Progenitor cell of endocrine pancreas (in vitro differentiated cells): ENCODE measurements at regions not wholly inside any gene's neighbourhood (a gene's known extent, or its start where the extent isn't known, plus 50 kb on each side); places are given as distances from the start of the nearest gene placed in this dataset.
"Not testable (repeated sequence)": the region's sequence is repeated elsewhere in the genome, so short reads cannot be mapped to it uniquely, and the experiment has no call there.

Source experiments
- DNase-seq: peaks from one replicate; pipeline ENCODE4 v3.0.0; 2021; ENCODE audit warnings: low spot score; ENCODE audit not compliant: unreplicated experiment
- H3K27ac Mint-ChIP-seq: 2 replicates; pipeline ENCODE4 v1.8.0; 2021; ENCODE audit warnings: mild to moderate bottlenecking, moderate library complexity, mixed read lengths
- H3K27me3 Mint-ChIP-seq: 2 replicates; pipeline ENCODE4 v1.8.0; 2021; ENCODE audit warnings: mixed read lengths
- H3K36me3 Mint-ChIP-seq: 2 replicates; pipeline ENCODE4 v1.8.0; 2022; ENCODE audit warnings: mixed read lengths; ENCODE audit not compliant: insufficient read depth
- H3K4me1 Mint-ChIP-seq: 2 replicates; pipeline ENCODE4 v1.8.0; 2021; ENCODE audit warnings: low read depth, mixed read lengths
- H3K4me3 Mint-ChIP-seq: 2 replicates; pipeline ENCODE4 v1.8.0; 2021; ENCODE audit warnings: low read depth, mild to moderate bottlenecking, moderate library complexity, mixed read lengths
- H3K9me3 Mint-ChIP-seq: 2 replicates; pipeline ENCODE4 v1.8.0; 2021; ENCODE audit warnings: low read depth, mixed read lengths
- TF ChIP-seq, protein P1 (sequence below): fragments of 200-600 bp; sonication (generic); IDR thresholded peaks from one replicate; pipeline ENCODE4 v1.5.0; 2021; ENCODE audit warnings: antibody characterized with exemption, mild to moderate bottlenecking; ENCODE audit not compliant: unreplicated experiment

- Mint-ChIP-seq H3K4me3 (no peak overlapping the region), H3K4me1 (no peaks in the 10 kb centered on the region), H3K36me3 (no peaks in the 10 kb centered on the region), H3K27me3 (no peaks in the 10 kb centered on the region), H3K27ac (no peak overlapping the region), H3K9me3 (peaks cover 7% of the 10 kb centered on the region)
- DNase-seq: no peak
- TF ChIP-seq, protein P1, sequence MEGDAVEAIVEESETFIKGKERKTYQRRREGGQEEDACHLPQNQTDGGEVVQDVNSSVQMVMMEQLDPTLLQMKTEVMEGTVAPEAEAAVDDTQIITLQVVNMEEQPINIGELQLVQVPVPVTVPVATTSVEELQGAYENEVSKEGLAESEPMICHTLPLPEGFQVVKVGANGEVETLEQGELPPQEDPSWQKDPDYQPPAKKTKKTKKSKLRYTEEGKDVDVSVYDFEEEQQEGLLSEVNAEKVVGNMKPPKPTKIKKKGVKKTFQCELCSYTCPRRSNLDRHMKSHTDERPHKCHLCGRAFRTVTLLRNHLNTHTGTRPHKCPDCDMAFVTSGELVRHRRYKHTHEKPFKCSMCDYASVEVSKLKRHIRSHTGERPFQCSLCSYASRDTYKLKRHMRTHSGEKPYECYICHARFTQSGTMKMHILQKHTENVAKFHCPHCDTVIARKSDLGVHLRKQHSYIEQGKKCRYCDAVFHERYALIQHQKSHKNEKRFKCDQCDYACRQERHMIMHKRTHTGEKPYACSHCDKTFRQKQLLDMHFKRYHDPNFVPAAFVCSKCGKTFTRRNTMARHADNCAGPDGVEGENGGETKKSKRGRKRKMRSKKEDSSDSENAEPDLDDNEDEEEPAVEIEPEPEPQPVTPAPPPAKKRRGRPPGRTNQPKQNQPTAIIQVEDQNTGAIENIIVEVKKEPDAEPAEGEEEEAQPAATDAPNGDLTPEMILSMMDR: no peak
These were observed 346.8 kb upstream of the TECRL start for GRCh38 chr4:64756016-64756415.

DNA sequence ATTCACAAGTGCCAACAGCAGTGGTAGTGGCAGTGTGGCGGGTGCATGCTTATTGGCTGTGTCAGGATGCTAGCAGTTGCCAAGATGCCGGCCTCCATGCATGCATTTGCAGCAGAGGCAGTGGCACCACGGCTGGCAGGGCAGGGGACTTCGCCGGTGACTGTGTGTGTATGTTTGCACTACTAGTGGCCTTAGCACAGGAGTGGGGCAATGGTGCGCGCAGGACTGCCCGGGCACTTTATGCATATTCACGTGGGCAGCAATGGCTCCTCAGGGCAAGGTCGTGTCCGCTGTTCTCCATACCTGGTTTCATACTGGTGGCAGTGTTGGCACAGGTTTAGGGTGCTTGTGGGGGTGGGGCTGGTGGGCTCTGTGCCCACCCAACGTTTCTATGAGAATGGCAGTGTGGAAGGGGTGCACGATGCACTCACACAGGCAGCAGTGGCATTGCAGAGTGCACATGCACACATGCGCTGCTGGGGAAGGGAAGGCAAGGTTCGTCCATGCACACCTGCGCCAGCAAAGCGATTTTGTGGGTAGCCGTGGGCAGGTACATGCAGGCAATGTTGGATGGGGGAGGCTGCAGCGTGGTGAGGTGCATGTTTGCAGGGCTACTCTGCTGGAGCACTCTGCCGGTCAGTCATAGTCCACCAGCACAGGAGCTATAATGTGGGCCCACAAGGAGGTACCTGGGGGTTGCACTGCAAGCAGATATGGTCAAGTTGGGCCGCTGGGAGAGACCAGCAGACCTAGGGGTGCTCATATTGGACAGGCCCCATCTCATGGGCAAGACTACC is 338.9 kb upstream of the TECRL start:
- H3K27ac Mint-ChIP-seq: no peak overlapping the region
- DNase-seq: no peak
- H3K9me3 Mint-ChIP-seq: no peaks in the 10 kb centered on the region
- no peaks in the 10 kb centered on the region for H3K36me3 Mint-ChIP-seq
- H3K27me3 Mint-ChIP-seq: no peaks in the 10 kb centered on the region
- TF ChIP-seq, protein P1: no peak
- H3K4me3 Mint-ChIP-seq: no peak overlapping the region
- no peaks in the 10 kb centered on the region for H3K4me1 Mint-ChIP-seq

GRCh38 chr4:64738240-64738639 is 329.0 kb upstream of the TECRL start:
- Mint-ChIP-seq H3K27ac (peak overlapping the region; percentile 50), H3K36me3 (no peaks in the 10 kb centered on the region), H3K27me3 (no peaks in the 10 kb centered on the region), H3K9me3 (no peaks in the 10 kb centered on the region), H3K4me1 (no peaks in the 10 kb centered on the region), H3K4me3 (no peak overlapping the region)
- DNase-seq: no peak
- TF ChIP-seq, protein P1: no peak

GRCh38 chr4:64737854-64738138 is 328.5 kb upstream of the TECRL start:
- not testable (repeated sequence) for DNase-seq, H3K4me1 Mint-ChIP-seq, H3K27me3 Mint-ChIP-seq, H3K4me3 Mint-ChIP-seq, H3K27ac Mint-ChIP-seq, H3K9me3 Mint-ChIP-seq, H3K36me3 Mint-ChIP-seq

DNA sequence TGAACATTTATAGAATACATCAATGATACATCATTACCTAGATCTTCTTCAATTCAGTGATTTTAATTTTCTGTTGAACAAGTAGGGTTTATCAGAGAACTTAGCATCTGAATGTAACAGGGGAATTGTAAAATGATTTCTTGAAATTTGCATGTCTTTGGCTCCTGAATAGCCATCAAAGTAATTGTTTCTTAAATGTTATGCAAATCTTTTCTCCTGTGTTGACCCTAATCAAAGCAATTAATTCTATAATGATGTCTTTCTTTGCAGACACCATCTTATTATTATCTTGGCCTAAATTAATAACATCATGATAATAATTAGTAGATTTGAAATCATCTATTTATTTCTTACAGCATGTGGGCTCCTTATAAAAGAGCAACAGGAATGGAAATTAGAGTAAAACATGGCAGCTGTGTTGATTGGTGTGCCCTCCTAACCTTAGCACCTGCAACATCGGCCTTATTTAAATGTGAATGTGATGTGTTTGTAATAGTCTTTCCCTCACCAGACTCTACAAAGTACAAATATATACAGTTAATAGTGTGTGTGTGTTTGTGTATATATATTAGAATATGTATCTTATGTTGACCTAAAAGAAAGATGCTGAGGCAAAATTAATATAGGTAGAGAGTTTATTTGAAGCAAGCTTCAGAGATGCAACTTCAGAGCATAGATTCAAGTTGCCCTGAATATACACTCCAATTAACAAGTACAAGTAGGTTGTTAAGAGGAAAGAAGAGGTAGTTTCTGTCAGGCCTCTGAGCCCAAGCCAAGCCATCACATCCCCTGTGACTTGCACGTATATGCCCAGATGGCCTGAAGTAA is 328.0 kb upstream of the TECRL start:
- Mint-ChIP-seq H3K36me3 (no peaks in the 10 kb centered on the region), H3K27me3 (no peaks in the 10 kb centered on the region), H3K4me3 (no peak overlapping the region), H3K27ac (no peak overlapping the region), H3K4me1 (no peaks in the 10 kb centered on the region), H3K9me3 (peaks cover 5% of the 10 kb centered on the region)
- DNase-seq: no peak
- TF ChIP-seq, protein P1: no peak
